Ascending aorta (tissue), 2 donors: ENCODE measurements at regions not wholly inside any gene's neighbourhood (a gene's known extent, or its start where the extent isn't known, plus 50 kb on each side); places are given as distances from the start of the nearest gene placed in this dataset.

ENCODE experiments used
- DNase-seq, 2 donors: peaks; one replicate each; pipeline ENCODE4 v3.0.0-alpha.2; 2019; ENCODE audit warnings: low spot score in 2 of 2
- H3K27ac ChIP-seq, 2 donors: fragments of 200-600 bp; sonication (generic); one replicate each; pipeline ENCODE4 v1.5.1; 2016 to 2017; ENCODE audit warnings: mild to moderate bottlenecking in 1 of 2
- H3K27me3 ChIP-seq: fragments of 200-600 bp; sonication (generic); one replicate; pipeline ENCODE4 v1.5.1; 2017
- H3K36me3 ChIP-seq, 2 donors: fragments of 200-600 bp; sonication (generic); one replicate each; pipeline ENCODE4 v1.5.1; 2016
- H3K4me1 ChIP-seq, 2 donors: fragments of 200-600 bp; sonication (generic); one replicate each; pipeline ENCODE4 v1.5.1; 2016 to 2017; ENCODE audit warnings: mild to moderate bottlenecking in 1 of 2
- H3K4me3 ChIP-seq, 2 donors: fragments of 200-600 bp; sonication (generic); one replicate each; pipeline ENCODE4 v1.5.1; 2016 to 2017; ENCODE audit warnings: mild to moderate bottlenecking in 1 of 2
- H3K9me3 ChIP-seq, 2 donors: fragments of 200-600 bp; sonication (generic); one replicate each; pipeline ENCODE4 v1.5.1; 2016
- intact Hi-C: fragments of 100-400 bp; cut with DNase I; formaldehyde crosslinking; loops from one replicate; pipeline ENCODE4 v1.15.1; 2023
- TF ChIP-seq, protein P1 (sequence below), 3 experiments: fragments of 200-600 bp in 2 of 3; fragments of 450-650 bp in 1 of 3; sonication (generic) in 2 of 3; IDR thresholded peaks; one replicate each; pipeline ENCODE4 v1.5.1; 2016 to 2019; ENCODE audit warnings: antibody characterized with exemption in 3 of 3, mild to moderate bottlenecking in 1 of 3, moderate library complexity in 1 of 3

- H3K36me3 ChIP-seq: no peaks in the 10 kb centered on the region
- TF ChIP-seq, protein P1, sequence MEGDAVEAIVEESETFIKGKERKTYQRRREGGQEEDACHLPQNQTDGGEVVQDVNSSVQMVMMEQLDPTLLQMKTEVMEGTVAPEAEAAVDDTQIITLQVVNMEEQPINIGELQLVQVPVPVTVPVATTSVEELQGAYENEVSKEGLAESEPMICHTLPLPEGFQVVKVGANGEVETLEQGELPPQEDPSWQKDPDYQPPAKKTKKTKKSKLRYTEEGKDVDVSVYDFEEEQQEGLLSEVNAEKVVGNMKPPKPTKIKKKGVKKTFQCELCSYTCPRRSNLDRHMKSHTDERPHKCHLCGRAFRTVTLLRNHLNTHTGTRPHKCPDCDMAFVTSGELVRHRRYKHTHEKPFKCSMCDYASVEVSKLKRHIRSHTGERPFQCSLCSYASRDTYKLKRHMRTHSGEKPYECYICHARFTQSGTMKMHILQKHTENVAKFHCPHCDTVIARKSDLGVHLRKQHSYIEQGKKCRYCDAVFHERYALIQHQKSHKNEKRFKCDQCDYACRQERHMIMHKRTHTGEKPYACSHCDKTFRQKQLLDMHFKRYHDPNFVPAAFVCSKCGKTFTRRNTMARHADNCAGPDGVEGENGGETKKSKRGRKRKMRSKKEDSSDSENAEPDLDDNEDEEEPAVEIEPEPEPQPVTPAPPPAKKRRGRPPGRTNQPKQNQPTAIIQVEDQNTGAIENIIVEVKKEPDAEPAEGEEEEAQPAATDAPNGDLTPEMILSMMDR (IDR thresholded peaks at IDR 0.05): no peak
- no peak for DNase-seq
- intact Hi-C loops: no loop called here
- H3K9me3 ChIP-seq: no peaks in the 10 kb centered on the region
- H3K27ac ChIP-seq: no peak overlapping the region
- H3K27me3 ChIP-seq: no peaks in the 10 kb centered on the region
- no peaks in the 10 kb centered on the region for H3K4me1 ChIP-seq
- no peak overlapping the region for H3K4me3 ChIP-seq
Measured at GRCh38 chr6:115474443-115475041, 586.1 kb downstream of the FRK start.

- no peak overlapping the region for H3K4me3 ChIP-seq
- no peaks in the 10 kb centered on the region for H3K36me3 ChIP-seq
- H3K27me3 ChIP-seq: no peaks in the 10 kb centered on the region
- no peak overlapping the region for H3K27ac ChIP-seq
- TF ChIP-seq, protein P1 (IDR thresholded peaks at IDR 0.05): no peak
- no peak for DNase-seq
- H3K4me1 ChIP-seq: no peaks in the 10 kb centered on the region
- intact Hi-C loops: no loop called here
- H3K9me3 ChIP-seq: no peaks in the 10 kb centered on the region
Measured at GRCh38 chr6:115468272-115469005, 592.3 kb downstream of the FRK start.

- intact Hi-C loops: no loop called here
- Histone ChIP-seq H3K4me1 (no peaks in the 10 kb centered on the region), H3K27me3 (no peaks in the 10 kb centered on the region), H3K36me3 (no peaks in the 10 kb centered on the region), H3K27ac (no peak overlapping the region), H3K4me3 (no peak overlapping the region), H3K9me3 (no peaks in the 10 kb centered on the region)
- TF ChIP-seq, protein P1 (IDR thresholded peaks at IDR 0.05): no peak
- DNase-seq: no peak
Measured at GRCh38 chr6:115467726-115468125, 593.0 kb downstream of the FRK start.

GRCh38 chr6:115460913-115461312 is 599.8 kb downstream of the FRK start:
- intact Hi-C loops: no loop called here

GRCh38 chr6:115456848-115457247 is 603.8 kb downstream of the FRK start:
- Histone ChIP-seq H3K36me3 (no peaks in the 10 kb centered on the region), H3K4me1 (no peaks in the 10 kb centered on the region), H3K9me3 (no peaks in the 10 kb centered on the region), H3K27me3 (no peaks in the 10 kb centered on the region), H3K4me3 (no peak overlapping the region), H3K27ac (no peak overlapping the region)
- TF ChIP-seq, protein P1 (IDR thresholded peaks at IDR 0.05): no peak
- DNase-seq: no peak
- intact Hi-C loops: no loop called here

More at GRCh38 chr6:115460913-115461312, 599.8 kb downstream of the FRK start:
- TF ChIP-seq, protein P1 (IDR thresholded peaks at IDR 0.05): no peak
- DNase-seq: no peak
- no peak overlapping the region for H3K4me3 ChIP-seq
- H3K27ac ChIP-seq: no peak overlapping the region
- H3K36me3 ChIP-seq: no peaks in the 10 kb centered on the region
- H3K9me3 ChIP-seq: no peaks in the 10 kb centered on the region
- H3K27me3 ChIP-seq: no peaks in the 10 kb centered on the region
- no peaks in the 10 kb centered on the region for H3K4me1 ChIP-seq
